KBM-7 (cell line): ENCODE measurements at regions not wholly inside any gene's neighbourhood (a gene's known extent, or its start where the extent isn't known, plus 50 kb on each side); places are given as distances from the start of the nearest gene placed in this dataset.

Experiments used
- DNase-seq: peaks from one replicate; pipeline ENCODE4 v3.0.0-alpha.2; 2015
- in situ Hi-C: fragments of 300-500 bp; cut with MboI; formaldehyde crosslinking; loops from 2 replicates; pipeline ENCODE4 v1.14.3; 2020; ENCODE audit warnings: low sequenced_read_pairs, low pct_unique_long_range_greater_than_20kb, mixed read lengths

GRCh38 chrX:20507901-20508620, 241.4 kb upstream of the RPS6KA3 start:
- in situ Hi-C loops = no loop called here
- no peak for DNase-seq

- no peak for DNase-seq
- in situ Hi-C loops = no loop called here
These were observed 240.0 kb upstream of the RPS6KA3 start for GRCh38 chrX:20506739-20507138.

- no peak for DNase-seq
- in situ Hi-C loops = no loop called here
These were observed 234.2 kb upstream of the RPS6KA3 start for GRCh38 chrX:20500949-20501348.

- in situ Hi-C loops = no loop called here
- DNase-seq = no peak
These were observed 233.6 kb upstream of the RPS6KA3 start for GRCh38 chrX:20500171-20500865.

GRCh38 chrX:20499763-20500162, 233.1 kb upstream of the RPS6KA3 start:
- no peak for DNase-seq
- in situ Hi-C loops = no loop called here

GRCh38 chrX:20498851-20499635, 232.3 kb upstream of the RPS6KA3 start:
- in situ Hi-C loops = no loop called here
- no peak for DNase-seq

GRCh38 chrX:20495575-20495974, 228.9 kb upstream of the RPS6KA3 start:
- no peak for DNase-seq

GRCh38 chrX:20488473-20488872, 221.8 kb upstream of the RPS6KA3 start:
- in situ Hi-C loops = no loop called here
- no peak for DNase-seq

More at GRCh38 chrX:20495575-20495974, 228.9 kb upstream of the RPS6KA3 start:
- in situ Hi-C loops = no loop called here

GRCh38 chrX:20487227-20487626, 220.5 kb upstream of the RPS6KA3 start:
- no peak for DNase-seq
- in situ Hi-C loops = no loop called here

GRCh38 chrX:20481632-20482031, 214.9 kb upstream of the RPS6KA3 start:
- DNase-seq = no peak
- in situ Hi-C loops = no loop called here

GRCh38 chrX:20479896-20480295, 213.2 kb upstream of the RPS6KA3 start:
- DNase-seq = no peak
- in situ Hi-C loops = no loop called here

GRCh38 chrX:20479048-20479447, 212.3 kb upstream of the RPS6KA3 start:
- no peak for DNase-seq
- in situ Hi-C loops = no loop called here

GRCh38 chrX:20477836-20478524, 211.3 kb upstream of the RPS6KA3 start:
- no peak for DNase-seq

GRCh38 chrX:20477219-20477618, 210.5 kb upstream of the RPS6KA3 start:
- in situ Hi-C loops = no loop called here

More at GRCh38 chrX:20477836-20478524, 211.3 kb upstream of the RPS6KA3 start:
- in situ Hi-C loops = no loop called here

GRCh38 chrX:20472620-20473258, 206.0 kb upstream of the RPS6KA3 start:
- no peak for DNase-seq
- in situ Hi-C loops = no loop called here

More at GRCh38 chrX:20477219-20477618, 210.5 kb upstream of the RPS6KA3 start:
- DNase-seq = no peak

- in situ Hi-C loops = no loop called here
- no peak for DNase-seq
These were observed 205.4 kb upstream of the RPS6KA3 start for GRCh38 chrX:20472148-20472547.

- in situ Hi-C loops = no loop called here
- DNase-seq = no peak
These were observed 204.8 kb upstream of the RPS6KA3 start for GRCh38 chrX:20471483-20471882.

GRCh38 chrX:20463296-20464075, 196.8 kb upstream of the RPS6KA3 start:
- in situ Hi-C loops = no loop called here

More at GRCh38 chrX:20463296-20464075, 196.8 kb upstream of the RPS6KA3 start:
- no peak for DNase-seq
